CD14-positive monocyte (primary cell): ENCODE measurements at regions not wholly inside any gene's neighbourhood (a gene's known extent, or its start where the extent isn't known, plus 50 kb on each side); places are given as distances from the start of the nearest gene placed in this dataset.

Experiments
- DNase-seq, 3 donors: peaks; one replicate each; pipeline ENCODE4 v3.0.0-alpha.2; 2011 to 2022
- H2AFZ ChIP-seq: 2 replicates; pipeline ENCODE4 v1.6.0; 2012; ENCODE audit warnings: mild to moderate bottlenecking, low read depth, low read length, inconsistent platforms; ENCODE audit not compliant: insufficient read depth, poor library complexity, severe bottlenecking
- H3K27ac ChIP-seq, 2 donors: 1 replicate in 1 of 2; 2 replicates in 1 of 2; pipeline ENCODE4 v1.5.1; 2012 to 2013; ENCODE audit warnings: low read length in 2 of 2, control low read depth in 1 of 2, inconsistent platforms in 1 of 2, low read depth in 1 of 2, mild to moderate bottlenecking in 1 of 2
- H3K27me3 ChIP-seq, 2 donors: one replicate each; pipeline versions ENCODE4 v1.6.0 to v1.6.1; 2011 to 2013; ENCODE audit warnings: low read length in 2 of 2; ENCODE audit not compliant: control insufficient read depth in 2 of 2, insufficient read depth in 2 of 2
- H3K36me3 ChIP-seq, 2 donors: replicated peaks in 1 of 2; 1 replicate in 1 of 2; 2 replicates in 1 of 2; pipeline versions ENCODE4 v1.5.1 to v1.6.1; 2012 to 2013; ENCODE audit warnings: low read length in 2 of 2, control low read depth in 1 of 2, inconsistent platforms in 1 of 2, mild to moderate bottlenecking in 1 of 2; ENCODE audit not compliant: insufficient read depth in 2 of 2, control insufficient read depth in 1 of 2
- H3K4me1 ChIP-seq, 2 donors: 1 replicate in 1 of 2; 2 replicates in 1 of 2; pipeline versions ENCODE4 v1.5.1 to v1.6.1; 2012 to 2013; ENCODE audit warnings: low read length in 2 of 2, control low read depth in 1 of 2, inconsistent platforms in 1 of 2, mild to moderate bottlenecking in 1 of 2, moderate library complexity in 1 of 2; ENCODE audit not compliant: insufficient read depth in 2 of 2, control insufficient read depth in 1 of 2
- H3K4me2 ChIP-seq: replicated peaks from 2 replicates; pipeline ENCODE3; 2012; ENCODE audit warnings: low read length, moderate library complexity, mild to moderate bottlenecking; ENCODE audit not compliant: poor library complexity, severe bottlenecking; ENCODE audit errors: extremely low read depth
- H3K4me3 ChIP-seq, 3 experiments: fragments of 200-600 bp in 1 of 3; sonication (generic) in 1 of 3; replicated peaks in 1 of 3; 1 replicate in 2 of 3; 2 replicates in 1 of 3; pipeline ENCODE4 v1.5.1; 2011 to 2013; ENCODE audit warnings: low read length in 3 of 3, mild to moderate bottlenecking in 3 of 3, control low read depth in 2 of 3, low read depth in 2 of 3, inconsistent platforms in 1 of 3, moderate library complexity in 1 of 3
- H3K79me2 ChIP-seq: 2 replicates; pipeline ENCODE4 v1.6.0; 2012; ENCODE audit warnings: mild to moderate bottlenecking, control low read depth, inconsistent platforms, low read length, moderate library complexity; ENCODE audit not compliant: insufficient read depth
- H3K9ac ChIP-seq: 2 replicates; pipeline ENCODE4 v1.6.0; 2017; ENCODE audit warnings: low read length, mild to moderate bottlenecking; ENCODE audit not compliant: insufficient read depth, poor library complexity, severe bottlenecking
- H3K9me3 ChIP-seq, 2 donors: replicated peaks in 1 of 2; 1 replicate in 1 of 2; 2 replicates in 1 of 2; pipeline versions ENCODE4 v1.5.1 to v1.6.1; 2012 to 2013; ENCODE audit warnings: low read length in 2 of 2, control low read depth in 1 of 2; ENCODE audit not compliant: control insufficient read depth in 1 of 2, insufficient read depth in 1 of 2
- H4K20me1 ChIP-seq: 2 replicates; pipeline ENCODE4 v1.6.0; 2012; ENCODE audit warnings: mild to moderate bottlenecking, low read length, control low read depth, moderate library complexity; ENCODE audit not compliant: insufficient read depth
- H3K27ac Mint-ChIP-seq, 7 donors: one replicate each; pipeline ENCODE4 v1.8.0; 2020; ENCODE audit warnings: mild to moderate bottlenecking in 7 of 7, mixed read lengths in 7 of 7, moderate library complexity in 6 of 7, inconsistent platforms in 2 of 7
- H3K27me3 Mint-ChIP-seq, 3 donors: one replicate each; pipeline ENCODE4 v1.8.0; 2021 to 2022; ENCODE audit warnings: low read depth in 3 of 3, mild to moderate bottlenecking in 3 of 3, mixed read lengths in 3 of 3, moderate library complexity in 3 of 3, inconsistent platforms in 1 of 3
- H3K36me3 Mint-ChIP-seq, 2 donors: one replicate each; pipeline ENCODE4 v1.8.0; 2020; ENCODE audit warnings: mixed read lengths in 2 of 2, inconsistent platforms in 1 of 2, mild to moderate bottlenecking in 1 of 2
- H3K4me1 Mint-ChIP-seq: one replicate; pipeline ENCODE4 v1.8.0; 2020; ENCODE audit warnings: mild to moderate bottlenecking, mixed read lengths
- H3K4me3 Mint-ChIP-seq, 2 donors: one replicate each; pipeline ENCODE4 v1.8.0; 2020; ENCODE audit warnings: mild to moderate bottlenecking in 2 of 2, mixed read lengths in 2 of 2, moderate library complexity in 1 of 2
- H3K9me3 Mint-ChIP-seq, 7 donors: one replicate each; pipeline ENCODE4 v1.8.0; 2020 to 2022; ENCODE audit warnings: mixed read lengths in 7 of 7, mild to moderate bottlenecking in 6 of 7, moderate library complexity in 6 of 7, inconsistent platforms in 2 of 7
- CTCF ChIP-seq: fragments of 200-600 bp; IDR thresholded peaks from one replicate; pipeline ENCODE4 v1.8.0; 2022; ENCODE audit warnings: antibody characterized with exemption, mild to moderate bottlenecking
- WGBS: methylation state at CpG from one replicate; pipeline ENCODE4 v1.1.5; 2013; ENCODE audit warnings: missing lambda C conversion rate; ENCODE audit not compliant: insufficient coverage; 5-methylcytosine and 5-hydroxymethylcytosine counted together
- intact Hi-C, 2 donors: fragments of 100-400 bp; cut with micrococcal nuclease; formaldehyde crosslinking; loops; one replicate each; pipeline versions ENCODE4 v1.15.0 to v1.15.1; 2023

GRCh38 chr4:78691971-78692821 lies 84.0 kb upstream of the BMP2K start:
- Mint-ChIP-seq H3K4me1 (peaks cover 28% of the 10 kb centered on the region), H3K36me3 (no peaks in the 10 kb centered on the region), H3K27ac (peak overlapping the region in 2 of 7 donors; percentile 1 to 21), H3K9me3 (peaks cover 0 to 2% (median 0%) of the 10 kb centered on the region in 7 donors), H3K27me3 (peaks cover 0 to 4% (median 0%) of the 10 kb centered on the region in 3 donors), H3K4me3 (no peak overlapping the region)
- Histone ChIP-seq H3K79me2 (no peaks in the 10 kb centered on the region), H3K36me3 (no peaks in the 10 kb centered on the region), H3K9ac (no peak overlapping the region), H3K4me1 (peaks cover 12 to 15% of the 10 kb centered on the region in 2 donors), H3K9me3 (no peaks in the 10 kb centered on the region), H3K4me3 (no peak overlapping the region), H2AFZ (no peak overlapping the region), H3K4me2 (no peak overlapping the region), H4K20me1 (no peaks in the 10 kb centered on the region), H3K27me3 (no peaks in the 10 kb centered on the region), H3K27ac (no peak overlapping the region)
- intact Hi-C loops, result no loop called here
- TF ChIP-seq CTCF, result no peak
- no peak for DNase-seq
- WGBS, result 20% methylated on average over 2 of the region's 4 CpGs

GRCh38 chr4:78692822-78693170 lies 83.4 kb upstream of the BMP2K start:
- 87% methylated on average over 3 of the region's 4 CpGs for WGBS
- H4K20me1 ChIP-seq, result no peaks in the 10 kb centered on the region
- no peak overlapping the region for H3K9ac ChIP-seq
- intact Hi-C loops, result no loop called here
- TF ChIP-seq CTCF, result no peak
- Mint-ChIP-seq H3K4me1 (peaks cover 28% of the 10 kb centered on the region), H3K27me3 (peaks cover 0 to 4% (median 0%) of the 10 kb centered on the region in 3 donors), H3K27ac (peak overlapping the region in 1 of 7 donors; percentile 38), H3K9me3 (peaks cover 0 to 2% (median 0%) of the 10 kb centered on the region in 7 donors), H3K4me3 (no peak overlapping the region), H3K36me3 (no peaks in the 10 kb centered on the region)
- H3K4me2 ChIP-seq, result no peak overlapping the region
- H3K4me3 ChIP-seq, result no peak overlapping the region
- H3K27me3 ChIP-seq, result no peaks in the 10 kb centered on the region
- H3K9me3 ChIP-seq, result no peaks in the 10 kb centered on the region
- H3K79me2 ChIP-seq, result no peaks in the 10 kb centered on the region
- no peak for DNase-seq
- H3K4me1 ChIP-seq, result peaks cover 12 to 15% of the 10 kb centered on the region in 2 donors
- H2AFZ ChIP-seq, result no peak overlapping the region
- H3K27ac ChIP-seq, result no peak overlapping the region
- H3K36me3 ChIP-seq, result no peaks in the 10 kb centered on the region
